GM12872 (cell line): ENCODE measurements at regions not wholly inside any gene's neighbourhood (a gene's known extent, or its start where the extent isn't known, plus 50 kb on each side); places are given as distances from the start of the nearest gene placed in this dataset.

Experiments used
- TF ChIP-seq, protein P1 (sequence below): IDR thresholded peaks from 3 replicates; pipeline ENCODE4 v1.5.1; 2011; ENCODE audit warnings: low read depth, mild to moderate bottlenecking, low read length, moderate library complexity; ENCODE audit not compliant: insufficient read depth

- TF ChIP-seq, protein P1, sequence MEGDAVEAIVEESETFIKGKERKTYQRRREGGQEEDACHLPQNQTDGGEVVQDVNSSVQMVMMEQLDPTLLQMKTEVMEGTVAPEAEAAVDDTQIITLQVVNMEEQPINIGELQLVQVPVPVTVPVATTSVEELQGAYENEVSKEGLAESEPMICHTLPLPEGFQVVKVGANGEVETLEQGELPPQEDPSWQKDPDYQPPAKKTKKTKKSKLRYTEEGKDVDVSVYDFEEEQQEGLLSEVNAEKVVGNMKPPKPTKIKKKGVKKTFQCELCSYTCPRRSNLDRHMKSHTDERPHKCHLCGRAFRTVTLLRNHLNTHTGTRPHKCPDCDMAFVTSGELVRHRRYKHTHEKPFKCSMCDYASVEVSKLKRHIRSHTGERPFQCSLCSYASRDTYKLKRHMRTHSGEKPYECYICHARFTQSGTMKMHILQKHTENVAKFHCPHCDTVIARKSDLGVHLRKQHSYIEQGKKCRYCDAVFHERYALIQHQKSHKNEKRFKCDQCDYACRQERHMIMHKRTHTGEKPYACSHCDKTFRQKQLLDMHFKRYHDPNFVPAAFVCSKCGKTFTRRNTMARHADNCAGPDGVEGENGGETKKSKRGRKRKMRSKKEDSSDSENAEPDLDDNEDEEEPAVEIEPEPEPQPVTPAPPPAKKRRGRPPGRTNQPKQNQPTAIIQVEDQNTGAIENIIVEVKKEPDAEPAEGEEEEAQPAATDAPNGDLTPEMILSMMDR = no peak
Measured at GRCh38 chr10:10854725-10855124, 162.9 kb upstream of the CELF2 start.

- TF ChIP-seq, protein P1 = no peak
Measured at GRCh38 chr10:10855151-10855581, 162.5 kb upstream of the CELF2 start.

- TF ChIP-seq, protein P1 = no peak
Measured at GRCh38 chr10:10860455-10860976, 157.2 kb upstream of the CELF2 start.

- TF ChIP-seq, protein P1 = no peak
Measured at GRCh38 chr10:10865303-10865702, 152.4 kb upstream of the CELF2 start.

DNA sequence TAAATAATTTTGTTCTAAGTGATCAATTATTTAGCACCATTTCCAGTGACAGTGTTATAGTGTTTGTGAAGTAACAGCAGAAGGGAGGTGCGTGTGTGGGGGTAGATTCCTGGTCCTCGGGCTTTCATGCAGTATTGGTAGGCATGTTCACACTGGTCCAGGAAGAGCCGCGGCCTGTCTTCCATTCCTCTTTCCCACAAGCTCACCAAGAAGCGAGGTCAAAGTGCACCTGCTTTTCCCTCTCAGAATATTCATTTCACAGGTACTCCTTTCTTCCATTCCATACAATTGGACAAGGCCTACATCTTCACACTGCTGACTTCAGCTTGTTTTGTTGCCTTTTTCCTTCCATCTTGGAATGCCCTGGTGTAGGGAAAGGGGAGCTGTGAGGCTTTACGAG lies 151.8 kb upstream of the CELF2 start:
- TF ChIP-seq, protein P1 = no peak

- TF ChIP-seq, protein P1 = no peak
Measured at GRCh38 chr10:10869592-10869991, 148.1 kb upstream of the CELF2 start.

DNA sequence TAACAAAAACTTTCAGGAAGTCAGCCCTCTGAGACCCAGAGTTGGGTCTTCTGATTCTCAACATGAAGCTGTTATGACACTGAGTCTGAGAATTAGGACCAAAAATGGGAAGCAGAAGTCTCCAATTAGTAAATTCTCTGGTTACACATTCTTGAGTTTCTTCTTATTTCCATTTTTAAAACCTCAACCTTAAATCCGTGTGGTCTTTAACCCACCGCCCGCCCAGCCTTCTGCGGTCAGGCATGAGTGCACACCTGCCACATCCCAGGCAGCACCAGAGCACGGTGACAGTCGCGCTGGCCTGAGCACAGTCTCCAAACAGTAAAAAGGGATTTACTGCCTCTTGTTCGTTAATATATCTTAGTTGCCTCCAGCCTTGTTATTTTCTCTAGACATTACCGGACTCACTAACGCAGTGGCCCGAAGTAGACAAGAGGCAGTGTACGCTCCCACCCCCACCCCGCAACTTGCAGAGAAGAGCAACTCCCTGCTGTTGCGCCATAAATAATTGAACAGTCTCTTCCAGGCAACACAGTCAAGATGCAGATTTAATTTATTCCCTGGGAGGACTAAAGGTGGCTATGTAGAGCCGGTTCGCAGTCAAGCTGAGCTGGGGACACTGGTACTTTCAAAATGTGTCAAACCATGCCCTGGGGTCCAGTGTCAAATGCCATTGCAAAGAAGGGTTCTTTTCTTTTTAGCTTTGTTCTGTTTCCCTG lies 147.0 kb upstream of the CELF2 start:
- TF ChIP-seq, protein P1 = no peak
